GM12891 (cell line): ENCODE measurements at regions not wholly inside any gene's neighbourhood (a gene's known extent, or its start where the extent isn't known, plus 50 kb on each side); places are given as distances from the start of the nearest gene placed in this dataset.

ENCODE experiments used
- DNase-seq: peaks from one replicate; pipeline ENCODE4 v3.0.0; 2011; ENCODE audit warnings: low spot score; ENCODE audit not compliant: insufficient read length
- FAIRE-seq: peaks from 2 replicates; lab custom pipeline; 2011; peaks lifted over from hg19 to GRCh38; lab: Jason Lieb, UNC
- PAX5 ChIP-seq: IDR thresholded peaks from 2 replicates; pipeline ENCODE4 v1.6.1; 2011; ENCODE audit warnings: low read length, moderate library complexity, mild to moderate bottlenecking; ENCODE audit not compliant: insufficient read depth, severe bottlenecking
- POLR2A ChIP-seq: IDR thresholded peaks from 2 replicates; pipeline ENCODE4 v1.6.1; 2011; ENCODE audit warnings: low read depth, low read length, control low read depth
- POLR2AphosphoS5 ChIP-seq: IDR thresholded peaks from 2 replicates; pipeline ENCODE4 v1.6.1; 2011; ENCODE audit warnings: low read depth, low read length, control low read depth
- POU2F2 ChIP-seq: IDR thresholded peaks from 2 replicates; pipeline ENCODE4 v1.6.1; 2011; ENCODE audit warnings: low read depth, mild to moderate bottlenecking, control low read depth, low read length, moderate library complexity
- SPI1 ChIP-seq: IDR thresholded peaks from 2 replicates; pipeline ENCODE4 v1.6.1; 2011; ENCODE audit warnings: low read depth, low read length, control low read depth
- TAF1 ChIP-seq: IDR thresholded peaks from 2 replicates; pipeline ENCODE4 v1.6.1; 2011; ENCODE audit warnings: low read depth, low read length, control low read depth

DNA sequence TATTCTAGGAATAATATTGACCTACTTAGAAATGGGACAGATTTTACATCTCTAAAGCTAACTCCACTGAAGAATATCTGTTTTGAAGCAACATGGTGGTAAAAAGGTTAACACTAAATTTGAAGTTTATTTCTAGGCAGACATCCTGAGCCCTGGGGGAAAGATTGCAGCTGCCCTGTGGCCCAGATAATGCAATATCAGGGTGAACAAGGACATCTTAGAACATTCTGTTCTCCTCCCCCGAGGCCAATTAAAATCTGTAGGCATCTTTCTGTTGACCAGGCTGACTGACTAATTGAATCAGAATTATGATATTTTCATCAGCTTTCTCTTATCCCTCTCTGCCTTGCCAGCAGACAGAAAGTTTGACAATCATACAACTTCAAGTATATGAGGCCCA, 149.8 kb upstream of the DUSP10 start:
- DNase-seq (no peak), FAIRE-seq (no peak)
- no peak for TF ChIP-seq POLR2A
- no peak for TF ChIP-seq POU2F2
- no peak for TF ChIP-seq POLR2AphosphoS5
- TF ChIP-seq SPI1, result no peak
- no peak for TF ChIP-seq TAF1
- no peak for TF ChIP-seq PAX5

DNA sequence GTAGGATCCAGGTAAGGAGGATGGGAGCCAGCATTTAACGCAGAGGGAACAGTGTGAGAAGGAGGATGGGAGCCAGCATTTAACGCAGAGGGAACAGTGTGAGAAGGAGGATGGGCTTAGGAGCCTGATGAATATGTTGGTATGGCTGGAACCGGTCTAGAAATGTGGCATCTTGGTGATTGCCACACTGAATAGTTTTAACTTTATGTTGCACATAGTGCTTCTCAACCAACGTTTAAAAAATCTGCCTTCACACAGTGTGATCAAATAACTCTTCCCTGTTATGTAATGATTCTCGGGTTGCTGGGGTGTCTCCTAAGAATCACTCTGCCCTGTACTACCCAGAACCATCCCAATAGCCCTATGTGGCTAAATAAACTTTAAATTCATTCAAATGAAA, 146.9 kb upstream of the DUSP10 start:
- TF ChIP-seq TAF1 (no peak), PAX5 (no peak), POLR2AphosphoS5 (no peak)
- no peak for DNase-seq
- FAIRE-seq, result no peak

DNA sequence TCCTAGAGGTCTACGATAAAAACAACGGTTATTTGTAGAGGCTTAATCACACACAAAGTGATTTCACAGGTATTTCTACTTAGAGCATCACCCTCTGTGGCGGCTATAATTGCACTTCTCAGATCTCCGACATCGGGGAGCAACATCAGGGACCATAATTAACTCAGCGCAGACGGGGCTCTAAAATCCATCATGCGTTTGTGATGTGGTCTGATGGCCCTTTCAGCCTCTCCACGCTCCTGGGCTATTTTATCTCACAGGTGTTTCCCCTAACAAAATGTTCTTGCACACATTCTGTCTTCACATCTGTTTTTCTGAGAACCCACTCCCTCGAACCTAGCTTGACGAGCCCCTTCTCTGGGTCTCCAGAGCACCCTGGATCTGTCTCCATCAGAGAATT, 146.3 kb upstream of the DUSP10 start:
- DNase-seq (no peak), FAIRE-seq (no peak)
- no peak for TF ChIP-seq POU2F2
- TF ChIP-seq SPI1, result no peak
- no peak for TF ChIP-seq TAF1
- no peak for TF ChIP-seq POLR2A
- TF ChIP-seq PAX5, result no peak
- no peak for TF ChIP-seq POLR2AphosphoS5

DNA sequence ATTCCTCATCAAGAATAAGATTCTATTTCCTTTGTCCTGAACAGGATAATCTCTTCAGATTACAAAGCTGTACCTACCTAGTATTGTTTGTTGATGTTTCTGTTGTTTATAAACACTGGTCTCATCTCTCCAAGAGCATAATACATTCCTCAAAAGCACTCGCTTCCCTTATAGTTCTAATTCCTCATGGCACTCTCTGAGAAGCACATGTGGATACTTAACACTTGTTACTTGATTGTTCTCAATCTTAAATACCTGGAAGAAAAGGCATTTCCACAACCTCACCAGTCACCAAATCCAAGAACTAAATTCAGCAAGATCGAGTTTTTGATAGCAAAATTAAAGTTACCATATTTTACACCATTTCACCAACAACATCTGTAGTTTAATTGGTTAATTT, 145.9 kb upstream of the DUSP10 start:
- FAIRE-seq (no peak), DNase-seq (no peak)
- TF ChIP-seq PAX5 (no peak), POU2F2 (no peak), TAF1 (no peak), POLR2AphosphoS5 (no peak), SPI1 (no peak), POLR2A (no peak)

DNA sequence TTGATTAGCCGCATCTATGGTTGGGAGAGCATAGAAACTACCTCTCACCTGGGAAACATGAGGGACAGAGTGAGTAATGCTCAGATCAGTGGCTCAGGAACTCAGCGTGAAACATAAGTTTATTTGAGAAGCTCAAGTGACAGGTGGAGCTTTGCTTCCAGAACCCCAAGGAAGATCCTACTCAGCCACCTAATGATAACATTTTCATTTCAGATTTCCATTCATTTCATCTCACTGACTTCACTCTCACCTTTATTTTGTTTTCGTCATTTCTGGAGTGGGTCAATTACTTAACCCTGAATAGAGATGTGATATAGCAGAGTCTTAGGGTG, 145.5 kb upstream of the DUSP10 start:
- TF ChIP-seq PAX5 (no peak), TAF1 (no peak), POLR2AphosphoS5 (no peak), SPI1 (no peak), POLR2A (no peak), POU2F2 (no peak)
- no peak for DNase-seq
- no peak for FAIRE-seq

DNA sequence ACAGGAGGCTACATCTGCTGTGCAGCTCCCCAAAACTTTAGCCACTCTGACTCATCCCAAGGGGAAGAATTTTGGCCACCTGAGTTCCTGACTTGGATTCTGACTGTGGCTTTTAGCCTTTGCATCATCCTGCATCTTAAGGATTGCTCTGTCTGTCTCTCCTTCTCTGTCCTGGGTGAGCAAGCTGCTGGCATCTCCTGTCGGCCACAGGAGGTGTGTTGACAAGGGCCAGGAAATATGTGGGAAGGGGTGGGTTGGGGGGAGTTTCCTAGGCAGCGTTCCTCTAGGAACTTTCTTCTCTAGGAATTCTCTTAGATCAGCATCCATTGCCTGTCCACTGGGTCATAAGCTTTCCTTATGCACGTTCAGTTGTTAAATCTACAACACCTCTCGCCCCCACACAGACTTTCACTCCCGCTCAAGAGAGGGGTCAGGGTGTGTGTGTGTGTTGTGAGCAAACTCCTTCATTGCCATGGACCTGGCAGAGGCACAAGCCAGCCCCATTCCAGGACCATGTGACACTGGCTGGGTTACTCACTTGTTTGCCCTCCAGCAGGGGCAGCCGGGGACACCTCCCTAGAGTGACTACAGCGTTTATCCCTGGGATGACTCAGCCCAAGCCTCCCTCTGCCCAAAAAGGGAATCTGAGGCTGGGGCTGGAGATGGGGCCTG, 145.0 kb upstream of the DUSP10 start:
- no peak for FAIRE-seq
- DNase-seq, result no peak
- TF ChIP-seq POU2F2 (no peak), TAF1 (no peak), POLR2AphosphoS5 (no peak), POLR2A (no peak), SPI1 (no peak), PAX5 (no peak)

DNA sequence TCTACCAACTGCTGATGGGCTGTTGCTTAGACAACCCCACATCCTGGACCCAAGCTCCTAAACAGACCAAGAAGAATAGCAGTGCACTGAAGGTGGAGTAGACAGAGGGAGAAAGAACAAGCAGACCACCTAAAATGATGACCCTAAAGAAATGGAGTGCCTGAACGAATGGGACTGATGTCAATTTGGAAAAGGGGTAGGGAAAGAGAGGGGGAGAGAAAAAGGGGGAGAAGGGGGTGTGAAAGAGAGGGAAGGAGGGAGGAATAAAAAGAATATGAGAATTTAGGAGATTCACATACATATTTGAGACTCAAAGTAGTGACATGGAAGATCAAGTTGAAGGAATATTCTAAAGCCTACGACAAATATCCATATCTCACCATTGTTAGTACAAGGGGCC, 144.4 kb upstream of the DUSP10 start:
- no peak for DNase-seq
- no peak for FAIRE-seq
- TF ChIP-seq POU2F2 (no peak), PAX5 (no peak)

DNA sequence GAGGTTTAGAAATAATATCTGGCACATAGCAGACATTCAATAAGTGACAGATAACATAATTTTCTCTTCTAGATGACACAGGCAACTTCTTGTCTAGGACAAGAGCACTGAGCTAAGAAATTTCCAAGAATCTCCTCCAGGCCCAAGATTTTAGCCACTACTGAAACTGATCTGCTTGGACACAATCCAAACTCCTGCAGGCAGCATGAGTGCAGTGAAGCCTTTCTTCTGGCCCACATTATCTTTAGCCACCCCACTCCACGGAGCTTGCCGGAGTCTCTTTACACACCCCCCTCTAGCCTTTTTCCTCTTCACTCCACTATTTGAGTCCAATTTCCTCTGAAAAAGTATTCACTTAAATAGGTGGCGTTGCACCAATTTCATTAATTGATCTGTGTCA, 142.9 kb upstream of the DUSP10 start:
- FAIRE-seq, result no peak
- DNase-seq, result no peak
- TF ChIP-seq SPI1 (no peak), TAF1 (no peak), POLR2AphosphoS5 (no peak), PAX5 (no peak), POU2F2 (no peak), POLR2A (no peak)

DNA sequence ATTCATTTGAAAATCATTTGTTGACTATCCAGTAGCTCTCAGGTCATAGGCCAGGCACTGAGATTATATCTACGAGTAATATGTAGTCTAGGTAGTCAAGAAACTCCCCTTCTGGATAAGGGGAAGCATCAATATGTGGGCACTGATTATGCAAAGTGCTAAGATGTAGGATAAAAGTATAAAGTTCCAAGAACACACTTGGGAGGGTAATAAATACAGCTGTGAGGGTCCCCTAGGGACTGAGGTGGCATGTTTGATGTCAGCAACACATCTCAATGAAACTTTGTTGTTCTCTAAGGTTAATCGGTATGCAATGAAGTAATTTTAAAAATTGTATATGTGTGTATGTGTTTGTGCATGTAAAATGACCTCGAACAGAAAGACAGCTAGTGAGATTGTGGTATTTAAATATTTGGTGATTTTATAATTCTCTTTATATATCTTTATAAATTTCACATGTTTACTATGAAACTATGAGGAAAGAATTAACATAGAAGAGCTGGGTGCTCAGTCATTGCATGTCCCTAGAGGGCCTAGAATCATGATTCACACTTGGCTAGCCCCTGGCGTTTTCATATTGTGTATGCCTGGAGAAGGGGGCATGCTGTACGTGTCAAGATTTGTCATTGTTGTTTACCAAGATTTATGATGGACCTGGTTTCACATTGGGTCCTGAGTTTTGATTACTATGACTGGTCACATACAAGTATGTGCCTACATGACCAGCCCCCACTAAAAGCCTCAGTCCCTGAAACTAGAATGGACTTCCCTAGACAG, 140.1 kb upstream of the DUSP10 start:
- FAIRE-seq (no peak), DNase-seq (no peak)
- no peak for TF ChIP-seq TAF1
- no peak for TF ChIP-seq PAX5
- TF ChIP-seq SPI1, result no peak
- TF ChIP-seq POLR2A, result no peak
- no peak for TF ChIP-seq POLR2AphosphoS5
- TF ChIP-seq POU2F2, result no peak

DNA sequence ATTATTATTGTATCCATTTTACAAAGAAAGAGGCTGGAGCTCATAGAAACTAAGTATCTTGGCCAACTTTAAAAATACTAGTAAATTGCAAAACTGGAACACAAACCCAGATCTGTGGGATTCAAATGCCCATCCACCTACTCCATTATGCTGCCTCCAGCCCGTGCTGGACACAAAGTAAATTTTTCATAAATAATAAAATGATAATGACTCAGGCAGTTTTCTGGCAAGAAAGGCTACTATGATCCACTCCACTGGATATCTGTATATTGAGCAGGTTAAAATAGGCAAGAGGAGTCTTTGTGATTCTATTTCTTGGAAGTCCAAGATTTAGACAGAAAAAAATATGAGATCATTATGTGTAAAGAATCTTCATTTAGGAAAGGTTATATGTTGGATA, 138.3 kb upstream of the DUSP10 start:
- TF ChIP-seq POU2F2 (no peak), POLR2A (no peak), PAX5 (no peak), POLR2AphosphoS5 (no peak), TAF1 (no peak), SPI1 (no peak)
- no peak for DNase-seq
- no peak for FAIRE-seq

DNA sequence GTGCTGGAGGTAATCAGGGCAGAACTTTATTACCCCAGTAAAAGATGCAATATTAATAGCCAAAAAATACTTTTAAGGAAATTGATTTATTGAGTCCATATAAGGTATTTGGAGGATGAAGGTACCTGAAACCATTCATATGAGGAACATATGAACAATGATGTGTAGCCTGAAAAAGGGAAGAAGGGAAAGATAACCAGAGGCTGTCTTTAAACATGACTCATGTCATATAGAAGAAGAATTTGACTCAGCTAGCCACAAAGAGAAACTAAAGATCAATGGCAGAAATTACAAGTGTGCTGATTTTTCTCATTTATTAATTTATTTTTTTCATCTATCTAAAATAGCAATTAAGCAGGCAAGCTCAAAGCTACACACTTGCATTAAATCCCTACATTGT, 136.2 kb upstream of the DUSP10 start:
- FAIRE-seq (peak; percentile 58), DNase-seq (no peak)
- no peak for TF ChIP-seq POLR2AphosphoS5
- no peak for TF ChIP-seq POU2F2
- TF ChIP-seq PAX5, result no peak
- TF ChIP-seq TAF1, result no peak
- peak; percentile 67 for TF ChIP-seq SPI1
